Mucosa of descending colon (tissue), 3 donors: ENCODE measurements at regions not wholly inside any gene's neighbourhood (a gene's known extent, or its start where the extent isn't known, plus 50 kb on each side); places are given as distances from the start of the nearest gene placed in this dataset.
"Not testable (repeated sequence)": the region's sequence is repeated elsewhere in the genome, so short reads cannot be mapped to it uniquely, and the experiment has no call there.

Source experiments
- ATAC-seq: fragments of 200-7000 bp; cut with Tn5 transposase; one replicate; pipeline ENCODE4 v1.9.1; 2020; ENCODE audit warnings: mild to moderate bottlenecking, moderate library complexity
- DNase-seq, 3 donors: peaks; one replicate each; pipeline ENCODE4 v3.0.0-alpha.2; 2020
- H3K36me3 ChIP-seq: fragments of 200-600 bp; one replicate; pipeline ENCODE4 v1.8.0; 2021; ENCODE audit warnings: low read depth, mild to moderate bottlenecking
- H3K4me1 ChIP-seq: fragments of 200-600 bp; one replicate; pipeline ENCODE4 v1.8.0; 2021; ENCODE audit warnings: low read depth, mild to moderate bottlenecking
- H3K4me3 ChIP-seq: fragments of 200-600 bp; one replicate; pipeline ENCODE4 v1.8.0; 2021; ENCODE audit warnings: mild to moderate bottlenecking
- H3K9me3 ChIP-seq: fragments of 200-600 bp; one replicate; pipeline ENCODE4 v1.8.0; 2021; ENCODE audit warnings: mild to moderate bottlenecking
- intact Hi-C, 2 donors: fragments of 100-400 bp; cut with DNase I in 1 of 2; cut with micrococcal nuclease in 1 of 2; formaldehyde crosslinking; loops; one replicate each; pipeline versions ENCODE4 v1.11.0 to v1.11.1; 2022; cut with DNase I, micrococcal nuclease
- TF ChIP-seq, protein P1 (sequence below): fragments of 200-600 bp; IDR thresholded peaks from one replicate; pipeline ENCODE4 v1.8.0; 2022; ENCODE audit warnings: antibody characterized with exemption, mild to moderate bottlenecking
- donor health status: DM: no; HTN: no; CAD: no; lungs with moderate emphysema.
- donor health status: DM: no; HTN: no; CAD: no.
- donor health status: DM: no; HTN: yes; CAD: no.

GRCh38 chr1:195851016-195851601 lies 757.1 kb downstream of the KCNT2 start:
- Histone ChIP-seq H3K4me3 (no peak overlapping the region), H3K36me3 (no peaks in the 10 kb centered on the region), H3K4me1 (no peaks in the 10 kb centered on the region), H3K9me3 (no peaks in the 10 kb centered on the region)
- ATAC-seq (no peak), DNase-seq (no peak)
- intact Hi-C loops = no loop called here
- TF ChIP-seq, protein P1, sequence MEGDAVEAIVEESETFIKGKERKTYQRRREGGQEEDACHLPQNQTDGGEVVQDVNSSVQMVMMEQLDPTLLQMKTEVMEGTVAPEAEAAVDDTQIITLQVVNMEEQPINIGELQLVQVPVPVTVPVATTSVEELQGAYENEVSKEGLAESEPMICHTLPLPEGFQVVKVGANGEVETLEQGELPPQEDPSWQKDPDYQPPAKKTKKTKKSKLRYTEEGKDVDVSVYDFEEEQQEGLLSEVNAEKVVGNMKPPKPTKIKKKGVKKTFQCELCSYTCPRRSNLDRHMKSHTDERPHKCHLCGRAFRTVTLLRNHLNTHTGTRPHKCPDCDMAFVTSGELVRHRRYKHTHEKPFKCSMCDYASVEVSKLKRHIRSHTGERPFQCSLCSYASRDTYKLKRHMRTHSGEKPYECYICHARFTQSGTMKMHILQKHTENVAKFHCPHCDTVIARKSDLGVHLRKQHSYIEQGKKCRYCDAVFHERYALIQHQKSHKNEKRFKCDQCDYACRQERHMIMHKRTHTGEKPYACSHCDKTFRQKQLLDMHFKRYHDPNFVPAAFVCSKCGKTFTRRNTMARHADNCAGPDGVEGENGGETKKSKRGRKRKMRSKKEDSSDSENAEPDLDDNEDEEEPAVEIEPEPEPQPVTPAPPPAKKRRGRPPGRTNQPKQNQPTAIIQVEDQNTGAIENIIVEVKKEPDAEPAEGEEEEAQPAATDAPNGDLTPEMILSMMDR = no peak

GRCh38 chr1:195849180-195849579 lies 759.1 kb downstream of the KCNT2 start:
- TF ChIP-seq, protein P1 = no peak
- DNase-seq = no peak
- Histone ChIP-seq H3K4me3 (no peak overlapping the region), H3K36me3 (no peaks in the 10 kb centered on the region), H3K9me3 (no peaks in the 10 kb centered on the region), H3K4me1 (no peaks in the 10 kb centered on the region)
- no peak for ATAC-seq
- intact Hi-C loops = no loop called here

DNA sequence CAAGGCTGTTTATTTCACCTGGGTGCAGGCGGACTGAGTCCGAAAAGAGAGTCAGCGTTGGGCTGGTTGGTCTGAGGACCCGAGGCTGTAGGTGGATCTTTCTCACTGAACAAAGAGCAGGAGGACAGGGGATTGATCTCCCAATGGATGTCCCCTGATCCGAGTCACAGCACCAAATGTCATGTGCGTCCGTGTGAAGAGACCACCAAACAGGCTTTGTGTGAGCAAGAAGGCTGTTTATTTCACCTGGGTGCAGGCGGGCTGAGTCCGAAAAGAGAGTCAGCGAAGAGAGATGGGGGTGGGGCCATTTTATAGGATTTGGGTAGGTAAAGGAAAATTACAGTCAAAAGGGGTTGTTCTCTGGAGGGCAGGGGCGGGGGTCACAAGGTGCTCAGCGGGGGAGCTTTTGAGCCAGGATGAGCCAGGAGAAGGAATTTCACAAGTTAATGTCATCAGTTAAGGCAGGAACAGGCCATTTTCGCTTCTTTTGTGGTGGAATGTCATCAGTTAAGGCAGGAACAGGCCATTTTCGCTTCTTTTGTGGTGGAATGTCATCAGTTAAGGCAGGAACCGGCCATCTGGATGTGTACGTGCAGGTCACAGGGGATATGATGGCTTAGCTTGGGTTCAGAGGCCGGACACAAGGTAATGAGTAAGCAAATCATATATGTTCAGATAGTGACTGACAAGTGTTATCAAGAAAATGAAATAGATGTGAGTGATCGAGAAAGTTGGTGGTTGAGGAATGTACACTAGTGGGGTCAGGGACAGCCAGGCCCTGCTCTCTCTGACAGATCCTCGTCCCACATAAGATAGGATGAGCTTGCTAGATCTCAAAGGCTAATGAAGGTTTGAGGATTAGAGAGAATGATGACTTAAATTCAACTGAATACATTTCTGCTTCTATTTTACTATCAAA lies 760.0 kb downstream of the KCNT2 start:
- ATAC-seq, H3K4me3 ChIP-seq, intact Hi-C loops, H3K36me3 ChIP-seq, H3K9me3 ChIP-seq, DNase-seq, H3K4me1 ChIP-seq: not testable (repeated sequence)

DNA sequence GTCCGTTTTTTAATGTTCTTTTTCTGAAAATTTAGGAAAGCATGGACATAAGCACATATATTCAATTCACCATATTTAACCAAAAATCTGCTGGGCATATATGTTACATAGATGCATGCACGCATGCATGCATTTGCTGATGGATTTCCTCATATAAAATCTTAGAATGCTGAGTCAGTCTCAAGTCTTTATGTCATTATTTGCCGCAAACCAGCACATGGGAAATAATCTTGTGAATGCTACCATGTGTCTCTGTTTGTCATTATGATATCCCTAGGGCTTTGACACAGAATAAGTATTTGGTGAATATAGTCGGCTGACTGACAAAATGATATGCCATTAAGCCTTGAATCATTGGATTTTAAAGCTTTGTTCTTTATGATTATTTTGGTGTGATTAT lies 776.5 kb downstream of the KCNT2 start:
- no peak for ATAC-seq
- H3K4me3 ChIP-seq = no peak overlapping the region

GRCh38 chr1:195828325-195828724 lies 779.9 kb downstream of the KCNT2 start:
- TF ChIP-seq, protein P1 = no peak
- intact Hi-C loops = no loop called here
- H3K4me3 ChIP-seq = no peak overlapping the region
- ATAC-seq = no peak
- DNase-seq = no peak
- no peaks in the 10 kb centered on the region for H3K36me3 ChIP-seq
- H3K9me3 ChIP-seq = no peaks in the 10 kb centered on the region
- H3K4me1 ChIP-seq = no peaks in the 10 kb centered on the region

More for the DNA sequence above, 776.5 kb downstream of the KCNT2 start:
- intact Hi-C loops = no loop called here
- Histone ChIP-seq H3K36me3 (no peaks in the 10 kb centered on the region), H3K4me1 (no peaks in the 10 kb centered on the region), H3K9me3 (no peaks in the 10 kb centered on the region)
- TF ChIP-seq, protein P1 = no peak
- DNase-seq = no peak

DNA sequence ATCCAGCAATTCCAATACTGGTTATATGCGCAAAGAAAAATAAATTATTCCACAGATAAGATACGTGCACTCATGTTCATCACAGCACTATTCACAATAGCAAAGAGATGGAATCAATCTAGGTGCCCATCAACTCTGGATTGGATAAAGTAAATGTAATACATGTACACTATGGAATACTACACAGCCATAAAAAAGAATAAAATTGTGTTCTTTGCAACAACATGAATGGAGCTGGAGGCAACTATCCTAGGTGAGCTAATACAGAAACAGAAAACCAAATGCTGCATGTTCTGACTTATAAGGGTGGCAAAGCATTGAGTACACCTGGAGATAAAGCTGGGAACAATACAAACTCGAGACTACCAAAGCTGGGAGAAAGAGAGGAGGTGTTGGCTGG lies 787.3 kb downstream of the KCNT2 start:
- intact Hi-C loops = no loop called here
- no peaks in the 10 kb centered on the region for H3K4me1 ChIP-seq
- H3K4me3 ChIP-seq = no peak overlapping the region
- DNase-seq (no peak), ATAC-seq (no peak)
- no peaks in the 10 kb centered on the region for H3K36me3 ChIP-seq
- no peaks in the 10 kb centered on the region for H3K9me3 ChIP-seq
- TF ChIP-seq, protein P1 = no peak
